ENCODE measurements at regions not wholly inside any gene's neighbourhood (a gene's known extent, or its start where the extent isn't known, plus 50 kb on each side); places are given as distances from the start of the nearest gene placed in this dataset.

- H3K27ac ChIP-seq, result no peak overlapping the region
- H3K27ac Mint-ChIP-seq, result peak overlapping the region; percentile 76
- peak overlapping the region; percentile 36 for H2AFZ ChIP-seq (replicated peaks)
Measured at GRCh38 chr1:43058545-43059360, 100.1 kb upstream of the SLC2A1 start.

DNA sequence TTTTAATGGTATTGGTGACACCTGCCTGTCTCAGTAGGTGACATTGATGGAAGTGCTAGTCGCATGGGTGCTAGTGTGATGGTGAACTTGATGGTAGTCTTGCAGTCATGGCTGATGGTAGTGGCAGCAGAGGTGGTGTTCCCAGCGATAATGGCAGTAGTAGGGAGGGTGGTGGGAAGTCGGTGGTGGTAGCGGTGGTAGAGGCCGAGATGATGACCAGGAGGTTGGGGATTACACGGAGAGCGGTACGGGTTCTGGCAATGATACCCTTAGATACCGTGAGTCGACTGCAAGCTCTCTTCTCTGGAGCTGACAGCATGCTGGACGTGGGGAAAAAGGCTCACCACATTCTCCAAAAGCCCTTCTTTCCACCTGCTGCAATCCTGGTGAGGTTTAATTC lies 99.4 kb upstream of the SLC2A1 start:
- Mint-ChIP-seq H3K9me3 (peaks cover 3% of the 10 kb centered on the region), H3K36me3 (peaks cover 5% of the 10 kb centered on the region), H3K27ac (peak overlapping the region; percentile 76), H3K4me3 (peak overlapping the region; percentile 31), H3K27me3 (ENCODE audit: insufficient read depth, low read depth) (peaks cover 21% of the 10 kb centered on the region), H3K4me1 (peaks cover 51% of the 10 kb centered on the region)
- DNase-seq (ENCODE audit: low spot score), result no peak
- H3K27me3 ChIP-seq, result no peaks in the 10 kb centered on the region
- H3F3A ChIP-seq (ENCODE audit: low read depth), result peaks cover 12% of the 10 kb centered on the region
- H3K79me2 ChIP-seq (ENCODE audit: low read depth), result no peaks in the 10 kb centered on the region
- H3K4me3 ChIP-seq, result no peak overlapping the region
- H3K4me1 ChIP-seq, result peaks cover 20% of the 10 kb centered on the region
- H3K9me3 ChIP-seq (ENCODE audit: low read depth), result no peaks in the 10 kb centered on the region
- H3K4me2 ChIP-seq, result peak overlapping the region; percentile 59
- TF ChIP-seq, protein P1, sequence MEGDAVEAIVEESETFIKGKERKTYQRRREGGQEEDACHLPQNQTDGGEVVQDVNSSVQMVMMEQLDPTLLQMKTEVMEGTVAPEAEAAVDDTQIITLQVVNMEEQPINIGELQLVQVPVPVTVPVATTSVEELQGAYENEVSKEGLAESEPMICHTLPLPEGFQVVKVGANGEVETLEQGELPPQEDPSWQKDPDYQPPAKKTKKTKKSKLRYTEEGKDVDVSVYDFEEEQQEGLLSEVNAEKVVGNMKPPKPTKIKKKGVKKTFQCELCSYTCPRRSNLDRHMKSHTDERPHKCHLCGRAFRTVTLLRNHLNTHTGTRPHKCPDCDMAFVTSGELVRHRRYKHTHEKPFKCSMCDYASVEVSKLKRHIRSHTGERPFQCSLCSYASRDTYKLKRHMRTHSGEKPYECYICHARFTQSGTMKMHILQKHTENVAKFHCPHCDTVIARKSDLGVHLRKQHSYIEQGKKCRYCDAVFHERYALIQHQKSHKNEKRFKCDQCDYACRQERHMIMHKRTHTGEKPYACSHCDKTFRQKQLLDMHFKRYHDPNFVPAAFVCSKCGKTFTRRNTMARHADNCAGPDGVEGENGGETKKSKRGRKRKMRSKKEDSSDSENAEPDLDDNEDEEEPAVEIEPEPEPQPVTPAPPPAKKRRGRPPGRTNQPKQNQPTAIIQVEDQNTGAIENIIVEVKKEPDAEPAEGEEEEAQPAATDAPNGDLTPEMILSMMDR (IDR thresholded peaks at IDR 0.05), result no peak
- no peak for TF ChIP-seq EZH2phosphoT487 (IDR thresholded peaks at IDR 0.05)
- no peak for TF ChIP-seq EZH2 (IDR thresholded peaks at IDR 0.05)
- H4K20me1 ChIP-seq (ENCODE audit: low read depth), result no peaks in the 10 kb centered on the region
- no peak overlapping the region for H3K27ac ChIP-seq
- no peak overlapping the region for H3K9ac ChIP-seq
- H3K36me3 ChIP-seq, result no peaks in the 10 kb centered on the region
- H2AFZ ChIP-seq (replicated peaks), result peak overlapping the region; percentile 36

More at GRCh38 chr1:43058545-43059360, 100.1 kb upstream of the SLC2A1 start:
- Mint-ChIP-seq H3K9me3 (peaks cover 3% of the 10 kb centered on the region), H3K4me3 (no peak overlapping the region), H3K36me3 (peaks cover 5% of the 10 kb centered on the region), H3K27me3 (ENCODE audit: insufficient read depth, low read depth) (peaks cover 21% of the 10 kb centered on the region), H3K4me1 (peaks cover 53% of the 10 kb centered on the region)
- Histone ChIP-seq H3K36me3 (no peaks in the 10 kb centered on the region), H3K9me3 (ENCODE audit: low read depth) (no peaks in the 10 kb centered on the region), H3K4me2 (peak overlapping the region; percentile 59), H3F3A (ENCODE audit: low read depth) (peaks cover 12% of the 10 kb centered on the region), H4K20me1 (ENCODE audit: low read depth) (no peaks in the 10 kb centered on the region), H3K4me3 (no peak overlapping the region), H3K79me2 (ENCODE audit: low read depth) (no peaks in the 10 kb centered on the region), H3K9ac (no peak overlapping the region), H3K27me3 (no peaks in the 10 kb centered on the region), H3K4me1 (peaks cover 19% of the 10 kb centered on the region)
- peak; percentile 62 for DNase-seq (ENCODE audit: low spot score)
- TF ChIP-seq EZH2phosphoT487 (IDR thresholded peaks at IDR 0.05) (no peak), EZH2 (IDR thresholded peaks at IDR 0.05) (no peak)
- TF ChIP-seq, protein P1 (IDR thresholded peaks at IDR 0.05), result no peak

GRCh38 chr1:43057567-43057966 lies 98.9 kb upstream of the SLC2A1 start:
- no peak overlapping the region for H3K4me3 ChIP-seq
- H3K9me3 ChIP-seq (ENCODE audit: low read depth), result no peaks in the 10 kb centered on the region
- no peaks in the 10 kb centered on the region for H3K79me2 ChIP-seq (ENCODE audit: low read depth)
- Mint-ChIP-seq H3K27ac (peak overlapping the region; percentile 76), H3K27me3 (ENCODE audit: insufficient read depth, low read depth) (peaks cover 20% of the 10 kb centered on the region), H3K4me1 (peaks cover 47% of the 10 kb centered on the region), H3K36me3 (peaks cover 5% of the 10 kb centered on the region), H3K9me3 (peaks cover 3% of the 10 kb centered on the region), H3K4me3 (peak overlapping the region; percentile 31)
- TF ChIP-seq, protein P1 (IDR thresholded peaks at IDR 0.05), result no peak
- TF ChIP-seq EZH2 (IDR thresholded peaks at IDR 0.05) (no peak), EZH2phosphoT487 (IDR thresholded peaks at IDR 0.05) (no peak)
- no peak overlapping the region for H2AFZ ChIP-seq (replicated peaks)
- H3K27ac ChIP-seq, result no peak overlapping the region
- peaks cover 25% of the 10 kb centered on the region for H3K4me1 ChIP-seq
- H3K36me3 ChIP-seq, result no peaks in the 10 kb centered on the region
- no peak overlapping the region for H3K4me2 ChIP-seq
- H3K9ac ChIP-seq, result no peak overlapping the region
- no peaks in the 10 kb centered on the region for H4K20me1 ChIP-seq (ENCODE audit: low read depth)
- no peaks in the 10 kb centered on the region for H3K27me3 ChIP-seq
- H3F3A ChIP-seq (ENCODE audit: low read depth), result peaks cover 12% of the 10 kb centered on the region
- no peak for DNase-seq (ENCODE audit: low spot score)

Measured in neural progenitor cell (in vitro differentiated cells).